ENCODE measurements at regions not wholly inside any gene's neighbourhood (a gene's known extent, or its start where the extent isn't known, plus 50 kb on each side); places are given as distances from the start of the nearest gene placed in this dataset.
A peak's percentile ranks its signal among the peaks of the same experiment; 100 is the strongest.

DNA sequence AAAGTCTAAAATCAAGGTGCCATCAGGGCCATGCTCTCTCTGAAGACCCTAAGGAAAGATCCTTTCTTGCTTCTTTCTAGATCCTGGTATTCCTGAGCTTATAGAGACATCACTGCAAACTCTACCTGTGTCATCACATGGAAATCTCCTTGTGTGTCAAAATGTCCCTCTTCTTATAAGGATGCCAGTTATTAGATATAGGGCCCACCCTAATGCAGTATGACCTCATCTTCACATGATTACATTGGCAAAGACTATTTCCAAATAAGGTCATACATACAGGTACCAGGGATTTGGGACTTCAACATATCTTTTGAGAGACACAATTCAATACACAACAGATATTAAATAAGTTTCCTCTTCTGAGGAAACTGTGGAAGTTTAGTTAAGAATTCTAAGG, 123.9 kb downstream of the UNC5CL start:
- H3K79me2 ChIP-seq (ENCODE audit: insufficient read depth, low read length), result no peaks in the 10 kb centered on the region
- no peaks in the 10 kb centered on the region for H3K9me3 ChIP-seq (ENCODE audit: insufficient read depth, low read length)
- TF ChIP-seq EZH2phosphoT487 (conservative IDR thresholded peaks at IDR 0.05; ENCODE audit: low read length), result no peak
- TF ChIP-seq, protein P1, sequence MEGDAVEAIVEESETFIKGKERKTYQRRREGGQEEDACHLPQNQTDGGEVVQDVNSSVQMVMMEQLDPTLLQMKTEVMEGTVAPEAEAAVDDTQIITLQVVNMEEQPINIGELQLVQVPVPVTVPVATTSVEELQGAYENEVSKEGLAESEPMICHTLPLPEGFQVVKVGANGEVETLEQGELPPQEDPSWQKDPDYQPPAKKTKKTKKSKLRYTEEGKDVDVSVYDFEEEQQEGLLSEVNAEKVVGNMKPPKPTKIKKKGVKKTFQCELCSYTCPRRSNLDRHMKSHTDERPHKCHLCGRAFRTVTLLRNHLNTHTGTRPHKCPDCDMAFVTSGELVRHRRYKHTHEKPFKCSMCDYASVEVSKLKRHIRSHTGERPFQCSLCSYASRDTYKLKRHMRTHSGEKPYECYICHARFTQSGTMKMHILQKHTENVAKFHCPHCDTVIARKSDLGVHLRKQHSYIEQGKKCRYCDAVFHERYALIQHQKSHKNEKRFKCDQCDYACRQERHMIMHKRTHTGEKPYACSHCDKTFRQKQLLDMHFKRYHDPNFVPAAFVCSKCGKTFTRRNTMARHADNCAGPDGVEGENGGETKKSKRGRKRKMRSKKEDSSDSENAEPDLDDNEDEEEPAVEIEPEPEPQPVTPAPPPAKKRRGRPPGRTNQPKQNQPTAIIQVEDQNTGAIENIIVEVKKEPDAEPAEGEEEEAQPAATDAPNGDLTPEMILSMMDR (IDR thresholded peaks at IDR 0.05; ENCODE audit: insufficient read depth, low read length, poor library complexity, severe bottlenecking), result no peak
- no peaks in the 10 kb centered on the region for H3K9me2 ChIP-seq (replicated peaks; ENCODE audit: insufficient read depth, low read length)
- no peaks in the 10 kb centered on the region for H4K20me1 ChIP-seq (ENCODE audit: low read depth, low read length)
- H3F3A ChIP-seq (ENCODE audit: insufficient read depth), result no peaks in the 10 kb centered on the region
- no peak overlapping the region for H3K4me3 ChIP-seq (ENCODE audit: insufficient read depth, low read length, poor library complexity, severe bottlenecking)
- no peak overlapping the region for H3K27ac ChIP-seq (ENCODE audit: low read depth, low read length)
- no peaks in the 10 kb centered on the region for H3K27me3 ChIP-seq (ENCODE audit: low read length)
- H3K4me2 ChIP-seq (ENCODE audit: low read depth, low read length, poor library complexity, severe bottlenecking), result no peak overlapping the region
- H2AFZ ChIP-seq (ENCODE audit: low read depth, low read length, severe bottlenecking), result no peak overlapping the region
- no peaks in the 10 kb centered on the region for H3K36me3 ChIP-seq (ENCODE audit: low read length)
- no peak overlapping the region for H3K9ac ChIP-seq (ENCODE audit: low read length)

DNA sequence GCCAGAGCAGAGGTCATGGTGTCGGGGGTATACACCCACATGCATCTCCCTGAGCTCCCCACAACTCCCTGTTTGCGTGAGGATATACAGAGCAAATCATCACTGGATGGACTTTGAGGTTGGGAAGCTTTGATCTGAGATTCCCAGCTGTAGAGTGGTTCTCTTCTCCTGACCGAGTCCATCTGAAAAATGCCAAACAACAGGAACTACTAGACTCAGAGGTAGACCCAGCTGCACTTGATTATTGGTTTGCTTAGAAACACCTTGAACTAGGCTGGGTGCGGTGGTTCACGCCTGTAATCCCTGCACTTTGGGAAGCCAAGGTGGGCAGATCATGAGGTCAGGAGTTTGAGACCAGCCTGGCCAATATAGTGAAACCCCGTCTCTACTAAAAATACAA, 125.0 kb downstream of the UNC5CL start:
- Histone ChIP-seq H3K36me3 (ENCODE audit: low read length) (no peaks in the 10 kb centered on the region), H3K9me3 (ENCODE audit: insufficient read depth, low read length) (no peaks in the 10 kb centered on the region), H2AFZ (ENCODE audit: low read depth, low read length, severe bottlenecking) (no peak overlapping the region), H3K27me3 (ENCODE audit: low read length) (no peaks in the 10 kb centered on the region), H3K9ac (ENCODE audit: low read length) (no peak overlapping the region), H3K27ac (ENCODE audit: low read depth, low read length) (no peak overlapping the region), H3K4me3 (ENCODE audit: insufficient read depth, low read length, poor library complexity, severe bottlenecking) (no peak overlapping the region), H3K9me2 (replicated peaks; ENCODE audit: insufficient read depth, low read length) (no peaks in the 10 kb centered on the region), H4K20me1 (ENCODE audit: low read depth, low read length) (no peaks in the 10 kb centered on the region), H3F3A (ENCODE audit: insufficient read depth) (no peaks in the 10 kb centered on the region), H3K4me2 (ENCODE audit: low read depth, low read length, poor library complexity, severe bottlenecking) (no peak overlapping the region), H3K79me2 (ENCODE audit: insufficient read depth, low read length) (no peaks in the 10 kb centered on the region)
- TF ChIP-seq, protein P1 (IDR thresholded peaks at IDR 0.05; ENCODE audit: insufficient read depth, low read length, poor library complexity, severe bottlenecking), result no peak
- no peak for TF ChIP-seq EZH2phosphoT487 (conservative IDR thresholded peaks at IDR 0.05; ENCODE audit: low read length)

DNA sequence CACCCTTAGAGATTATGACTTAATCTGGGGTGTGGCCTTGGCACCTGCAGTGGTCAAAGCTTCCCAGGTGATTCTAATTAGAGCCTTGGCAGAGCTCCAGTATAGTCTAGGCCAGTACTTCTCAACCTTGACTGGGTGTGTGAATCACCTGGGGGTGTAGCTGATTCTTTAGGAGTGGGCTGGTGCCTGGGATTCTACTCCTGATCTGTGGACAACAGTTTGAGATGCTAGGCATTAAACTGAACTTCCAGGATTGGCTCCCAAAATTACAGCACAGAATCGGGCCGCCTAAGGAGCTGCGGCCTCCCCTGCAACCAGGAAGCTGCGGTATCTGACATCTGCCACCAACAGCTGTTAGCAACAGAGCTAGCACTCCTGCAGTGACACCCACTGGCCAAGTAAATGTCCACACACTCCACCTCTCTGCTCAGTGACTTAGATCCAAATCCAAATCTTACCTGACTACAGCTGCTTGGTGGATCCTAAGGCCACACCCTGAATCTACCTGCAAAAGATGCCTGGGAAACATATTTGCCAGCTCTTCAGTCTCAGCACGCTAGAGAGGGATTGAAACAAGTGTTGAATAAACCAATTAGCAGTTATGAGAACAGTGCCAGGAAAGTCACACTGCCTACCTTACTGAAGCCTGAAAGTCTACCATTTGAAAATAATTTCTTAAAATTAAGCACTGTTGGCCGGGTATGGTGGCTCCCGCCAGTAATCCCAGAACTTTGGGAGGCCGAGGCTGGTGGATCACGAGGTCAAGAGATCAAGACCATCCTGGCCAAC, 126.7 kb downstream of the UNC5CL start:
- H3F3A ChIP-seq (ENCODE audit: insufficient read depth), result no peaks in the 10 kb centered on the region

More for the DNA sequence above, 126.7 kb downstream of the UNC5CL start:
- Histone ChIP-seq H3K9ac (ENCODE audit: low read length) (no peak overlapping the region), H4K20me1 (ENCODE audit: low read depth, low read length) (no peaks in the 10 kb centered on the region), H3K79me2 (ENCODE audit: insufficient read depth, low read length) (no peaks in the 10 kb centered on the region), H3K4me2 (ENCODE audit: low read depth, low read length, poor library complexity, severe bottlenecking) (no peak overlapping the region), H2AFZ (ENCODE audit: low read depth, low read length, severe bottlenecking) (no peak overlapping the region), H3K27me3 (ENCODE audit: low read length) (no peaks in the 10 kb centered on the region; the same call in 1 of the 2 replicates), H3K4me3 (ENCODE audit: insufficient read depth, low read length, poor library complexity, severe bottlenecking) (no peak overlapping the region), H3K36me3 (ENCODE audit: low read length) (no peaks in the 10 kb centered on the region), H3K27ac (ENCODE audit: low read depth, low read length) (no peak overlapping the region), H3K9me3 (ENCODE audit: insufficient read depth, low read length) (no peaks in the 10 kb centered on the region), H3K9me2 (replicated peaks; ENCODE audit: insufficient read depth, low read length) (no peaks in the 10 kb centered on the region)
- no peak for TF ChIP-seq EZH2phosphoT487 (conservative IDR thresholded peaks at IDR 0.05; ENCODE audit: low read length)
- TF ChIP-seq, protein P1 (IDR thresholded peaks at IDR 0.05; ENCODE audit: insufficient read depth, low read length, poor library complexity, severe bottlenecking), result peak; percentile 61
